NCI-H446 treated with DMSO at 0.1 percent for 48 hours (cell line): ENCODE measurements at regions not wholly inside any gene's neighbourhood (a gene's known extent, or its start where the extent isn't known, plus 50 kb on each side); places are given as distances from the start of the nearest gene placed in this dataset.

ENCODE experiments used
- DNase-seq: peaks from one replicate; lab custom pipeline; 2025; lab: John Stamatoyannopoulos, UW

DNA sequence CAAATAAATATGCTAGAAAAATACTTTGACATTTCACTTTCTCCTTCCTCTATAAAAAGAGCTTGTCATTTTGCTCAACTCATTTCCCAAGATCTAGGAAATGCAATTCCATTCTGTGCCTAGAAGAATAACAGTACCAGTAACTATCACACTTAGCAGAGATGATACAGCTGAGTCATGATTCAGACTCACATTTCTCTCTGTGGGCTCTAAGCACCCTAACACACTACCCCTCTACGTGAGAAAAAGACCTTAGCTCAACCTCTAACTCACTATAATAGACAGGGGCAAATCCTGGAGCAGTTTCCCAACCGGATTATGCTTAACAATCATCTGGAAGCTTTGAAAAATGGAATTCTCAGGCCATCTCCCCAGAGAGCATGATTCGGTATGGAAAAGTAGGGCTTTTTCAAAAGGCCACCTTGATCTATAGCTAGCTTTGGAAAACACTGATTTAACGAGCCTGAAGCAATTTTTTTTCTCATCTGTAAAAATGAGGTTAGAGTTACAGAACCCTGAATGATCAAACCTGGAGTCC lies 1312.3 kb upstream of the PIK3C3 start:
- no peak for DNase-seq

DNA sequence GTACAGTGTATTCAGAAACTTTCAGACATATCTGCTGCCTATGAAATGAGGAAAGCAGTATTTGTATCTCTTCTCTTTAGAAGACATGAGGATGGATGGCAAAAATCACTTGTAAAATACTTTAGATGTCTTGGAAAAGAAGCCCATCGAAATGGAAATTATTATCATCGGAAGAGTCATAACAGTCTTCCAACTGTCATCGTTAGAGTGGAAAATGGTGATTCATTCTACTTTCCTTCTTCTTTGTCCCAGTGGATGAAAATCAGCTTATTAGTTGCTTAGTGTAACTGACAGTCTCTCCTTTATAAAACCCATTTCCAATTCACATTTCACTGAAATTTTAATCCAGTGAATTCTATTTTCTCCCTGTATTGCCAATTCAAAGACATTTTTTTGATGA lies 1323.7 kb upstream of the PIK3C3 start:
- DNase-seq, result no peak

DNA sequence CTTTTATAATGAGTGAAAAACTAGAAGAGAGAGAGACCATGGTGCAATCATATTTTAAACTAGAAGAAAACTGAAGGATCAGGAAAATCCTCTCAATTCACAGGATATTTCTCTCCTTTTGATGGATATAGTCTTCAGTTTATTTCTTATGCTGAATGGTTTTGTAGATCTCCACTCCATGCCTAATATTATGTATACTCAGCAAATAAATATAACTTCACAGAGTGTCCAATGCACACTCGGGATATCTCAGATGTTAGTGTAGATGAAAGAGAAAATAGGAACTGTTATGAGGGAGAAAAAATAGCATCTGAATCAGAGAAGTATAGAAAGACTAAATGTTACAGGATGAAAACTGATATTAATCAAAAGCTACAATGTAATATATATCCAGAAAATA lies 1324.5 kb upstream of the PIK3C3 start:
- no peak for DNase-seq

DNA sequence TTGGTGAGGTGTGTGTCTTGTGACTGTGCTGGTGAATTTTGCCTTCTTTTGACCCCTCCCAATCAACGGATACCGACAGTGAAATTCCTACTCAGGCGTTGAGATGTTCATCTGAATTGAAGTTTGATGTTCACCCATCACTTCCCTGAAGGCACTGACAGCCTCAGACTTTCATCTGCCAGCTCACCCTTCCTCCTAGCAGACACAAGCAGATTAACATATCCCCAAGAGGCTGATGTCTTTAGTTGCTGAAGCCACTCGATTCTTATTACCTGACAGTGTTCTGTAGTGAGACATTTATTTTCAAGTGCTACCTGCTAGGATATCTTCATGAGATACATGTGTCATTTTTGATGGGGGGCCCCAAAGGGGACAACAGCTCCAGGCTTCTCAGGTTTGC lies 1330.1 kb upstream of the PIK3C3 start:
- DNase-seq, result no peak

DNA sequence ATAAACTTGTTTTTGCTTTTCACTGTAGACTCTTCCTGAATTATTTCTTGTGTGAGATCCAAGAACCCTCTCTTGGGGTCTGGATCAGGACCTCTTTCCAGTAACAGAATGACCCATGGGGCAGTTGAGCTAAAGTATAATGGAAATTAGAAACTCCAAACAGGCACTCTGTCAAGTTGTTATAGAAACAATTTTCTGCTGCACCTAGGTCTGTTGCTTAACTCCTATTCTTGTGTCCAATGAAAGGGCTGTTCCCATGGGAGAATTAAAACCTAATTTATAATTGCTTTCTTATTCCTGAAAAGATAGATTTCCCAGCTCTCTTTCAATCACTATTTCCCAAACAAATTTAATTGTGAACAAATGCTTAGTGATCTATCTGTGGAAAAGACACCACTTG lies 1341.3 kb upstream of the PIK3C3 start:
- DNase-seq, result no peak

DNA sequence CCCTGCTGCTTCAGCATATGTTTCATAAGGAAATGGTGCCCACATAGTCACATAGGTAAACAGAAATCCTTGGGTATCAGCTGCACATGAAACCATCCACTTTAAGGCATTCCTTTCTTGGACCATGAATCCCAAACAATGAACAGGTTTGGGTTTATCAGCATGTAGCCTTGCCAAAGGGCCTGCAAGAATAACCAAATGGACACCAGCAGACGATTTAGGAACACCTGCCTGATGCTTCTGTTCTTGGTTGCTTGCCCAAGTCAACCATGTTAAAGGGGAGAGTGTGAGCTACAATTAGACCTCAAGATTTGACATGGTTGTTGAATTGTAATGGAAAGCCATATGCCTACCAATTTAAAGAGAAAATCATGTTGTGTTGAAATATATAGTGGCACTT lies 1342.7 kb upstream of the PIK3C3 start:
- peak; percentile 33 for DNase-seq

DNA sequence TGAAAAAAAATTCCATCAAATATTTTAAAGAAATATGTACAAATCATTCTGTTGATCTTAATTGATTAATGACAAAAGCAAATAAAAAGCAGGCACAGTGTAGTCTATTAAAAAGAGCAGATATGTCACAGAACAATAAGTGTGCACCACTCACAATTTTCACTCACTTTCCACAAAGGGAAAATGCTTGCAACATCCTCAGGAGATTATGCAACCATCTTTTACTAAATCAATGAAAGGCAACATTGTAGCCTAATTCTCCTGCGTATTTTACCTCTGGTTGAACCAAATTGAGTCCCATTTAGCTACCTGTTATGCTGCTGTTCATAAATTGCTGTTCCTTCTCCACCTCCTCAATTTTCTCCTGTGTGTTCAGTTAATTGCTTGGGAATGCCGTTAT lies 1346.8 kb upstream of the PIK3C3 start:
- no peak for DNase-seq

DNA sequence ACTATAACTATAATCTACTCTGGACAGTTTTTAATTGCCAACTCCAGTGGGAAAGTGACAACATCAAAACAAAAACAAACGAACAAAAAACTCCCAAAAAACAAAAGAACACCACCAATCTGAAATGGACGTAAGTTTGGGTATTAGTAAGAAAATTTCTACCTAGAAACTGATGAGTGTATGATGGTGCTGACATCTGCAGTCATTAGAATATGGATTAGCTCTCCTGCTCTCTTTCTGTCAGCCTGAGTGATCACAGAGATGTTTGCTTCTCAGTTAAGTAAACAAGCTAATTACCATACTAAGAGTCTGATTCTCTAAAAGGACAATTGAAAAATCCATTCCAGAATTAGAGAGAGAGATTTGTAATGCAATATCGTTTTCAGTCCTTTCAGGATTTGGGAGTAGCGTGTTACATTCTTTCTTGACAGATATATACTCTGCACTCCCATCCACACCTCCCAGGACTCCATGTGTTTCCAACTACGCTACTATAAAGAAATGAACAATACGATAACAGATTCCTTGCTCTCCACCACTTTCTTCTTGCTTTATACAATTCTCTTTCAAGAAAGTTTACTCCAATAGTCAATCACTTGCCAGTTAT lies 1347.4 kb upstream of the PIK3C3 start:
- no peak for DNase-seq

DNA sequence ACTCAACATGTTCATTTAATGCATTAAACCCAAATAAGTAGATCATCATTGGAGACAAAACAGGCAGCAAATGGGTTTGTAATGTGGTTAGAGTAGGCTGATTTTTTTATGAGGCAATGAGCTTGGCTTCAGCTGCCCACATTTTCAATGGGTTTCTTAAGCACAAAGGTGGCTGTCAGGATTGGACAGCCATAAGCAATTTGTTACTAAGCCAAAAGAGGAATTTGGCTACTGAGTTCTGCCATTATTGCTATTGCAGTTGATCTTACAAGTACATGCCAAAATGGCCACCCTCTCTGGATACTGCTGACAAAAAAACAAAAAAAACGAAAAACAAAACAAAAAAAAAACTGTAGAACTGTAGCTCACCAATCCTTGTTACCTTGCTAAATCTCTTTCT lies 1348.0 kb upstream of the PIK3C3 start:
- no peak for DNase-seq

DNA sequence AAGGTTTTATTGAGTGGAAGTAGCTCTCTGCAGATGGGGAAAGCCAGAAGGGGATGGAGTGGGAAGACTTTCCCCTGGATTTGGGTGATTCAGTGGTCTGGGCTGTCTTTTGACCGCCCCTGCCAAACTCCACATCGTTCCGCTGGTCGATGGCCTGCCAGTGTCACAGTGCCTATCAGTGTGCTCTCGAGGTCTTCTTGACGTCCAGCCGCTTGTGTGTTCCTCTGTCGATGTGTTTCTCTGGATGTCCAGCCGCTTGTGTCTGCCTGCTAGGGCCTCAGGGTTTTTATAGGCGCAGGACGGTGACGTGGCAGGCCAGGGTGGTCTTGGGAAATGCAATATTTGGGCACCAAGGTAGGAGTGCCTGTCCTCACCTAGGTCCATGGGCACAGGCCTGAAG lies 1371.4 kb upstream of the PIK3C3 start:
- DNase-seq, result no peak

DNA sequence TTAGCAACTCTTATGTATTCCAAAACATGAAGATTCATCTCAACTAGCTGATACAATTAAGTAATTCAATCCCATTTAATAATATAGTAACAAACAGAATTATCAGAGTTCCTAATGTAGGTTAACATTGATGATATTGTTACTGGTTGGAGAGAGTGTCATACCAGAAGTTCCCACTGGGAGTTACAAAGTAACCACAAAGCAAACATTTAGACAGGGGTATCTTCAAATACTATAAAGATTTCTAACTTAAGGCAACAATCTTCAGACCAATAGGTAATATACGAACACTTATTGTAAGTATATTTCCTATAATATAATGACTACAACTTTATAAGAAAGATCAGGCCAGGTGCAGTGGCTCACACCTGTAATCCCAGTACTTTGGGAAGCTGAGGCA lies 1372.9 kb upstream of the PIK3C3 start:
- no peak for DNase-seq

DNA sequence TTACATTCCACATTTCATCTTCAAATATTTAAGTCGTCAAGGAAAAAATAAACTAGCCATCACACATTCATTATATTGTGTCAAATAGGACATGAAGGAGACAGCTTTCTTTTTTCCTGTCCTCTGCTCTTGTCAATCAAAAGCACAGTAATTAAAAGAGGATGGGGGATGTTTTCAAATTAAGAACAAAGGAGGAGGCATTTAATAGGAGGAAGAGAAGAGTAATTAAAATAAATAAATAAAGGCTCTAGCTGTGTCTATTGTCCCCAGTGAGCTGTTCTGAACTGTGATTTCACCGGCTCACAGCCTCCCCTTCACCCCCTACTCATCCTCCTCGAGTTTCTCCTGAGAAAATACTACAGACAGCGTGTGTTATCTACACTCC lies 1377.1 kb upstream of the PIK3C3 start:
- DNase-seq, result no peak

DNA sequence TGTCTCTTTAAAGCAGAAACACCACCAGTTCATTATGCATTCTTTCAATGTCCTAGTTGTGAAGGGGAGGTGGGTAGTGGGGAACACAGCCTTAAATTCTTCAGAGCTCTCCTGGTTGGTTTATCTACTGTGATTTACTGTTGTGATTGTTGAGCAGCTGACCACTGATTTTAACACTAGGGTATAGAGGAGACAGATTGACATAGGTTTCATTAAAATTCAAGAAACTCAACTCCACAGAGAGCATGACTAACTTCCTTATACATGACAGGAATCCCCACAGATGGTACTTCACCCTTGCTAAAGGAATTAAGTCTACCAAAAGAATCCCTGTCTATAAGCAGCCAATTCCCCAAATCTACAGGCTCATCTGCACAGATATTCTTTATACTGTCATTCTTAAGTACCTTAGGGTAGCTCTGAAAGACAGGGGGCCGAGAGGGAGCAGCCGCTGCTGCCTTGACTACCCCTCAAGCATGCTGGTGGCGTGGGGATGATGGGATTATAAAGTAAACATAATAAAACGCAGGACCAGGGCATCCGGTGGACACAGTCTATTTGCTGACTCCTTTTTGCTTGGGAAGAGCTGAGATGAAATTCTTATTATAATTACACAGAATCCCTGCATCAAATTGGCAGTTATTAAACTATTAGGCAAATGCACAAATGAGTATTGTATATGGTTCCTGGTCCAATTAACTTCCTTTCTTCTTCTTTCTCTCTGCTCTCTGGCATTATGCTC lies 1377.6 kb upstream of the PIK3C3 start:
- DNase-seq, result no peak

DNA sequence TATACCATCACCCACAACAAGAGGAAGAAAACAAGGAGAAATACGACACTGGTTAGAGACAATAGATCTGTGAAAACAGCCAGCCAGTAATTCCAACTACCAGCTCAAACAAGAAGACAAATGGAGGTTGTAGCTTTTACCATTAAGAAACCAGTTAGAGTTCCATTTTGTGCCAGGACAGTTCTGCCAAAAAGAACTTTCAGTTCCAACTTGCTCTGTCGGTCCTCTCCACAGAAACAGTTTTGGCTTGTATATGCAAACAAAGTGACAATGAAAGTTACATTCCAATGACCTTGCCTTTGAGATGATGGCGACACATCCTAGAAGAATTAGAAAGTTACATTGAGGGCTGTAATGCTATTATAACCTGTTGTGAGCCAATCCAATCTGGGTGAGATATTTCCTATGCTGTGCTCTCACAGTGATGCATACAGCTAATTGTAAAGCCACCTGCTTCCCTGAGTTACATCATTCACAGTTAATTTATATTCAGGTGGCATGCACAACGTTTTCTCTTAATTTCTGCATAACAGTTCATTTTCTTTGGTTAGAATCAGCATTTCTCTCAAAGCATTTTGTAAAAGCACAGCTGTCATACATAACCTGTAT lies 1378.4 kb upstream of the PIK3C3 start:
- DNase-seq, result no peak

DNA sequence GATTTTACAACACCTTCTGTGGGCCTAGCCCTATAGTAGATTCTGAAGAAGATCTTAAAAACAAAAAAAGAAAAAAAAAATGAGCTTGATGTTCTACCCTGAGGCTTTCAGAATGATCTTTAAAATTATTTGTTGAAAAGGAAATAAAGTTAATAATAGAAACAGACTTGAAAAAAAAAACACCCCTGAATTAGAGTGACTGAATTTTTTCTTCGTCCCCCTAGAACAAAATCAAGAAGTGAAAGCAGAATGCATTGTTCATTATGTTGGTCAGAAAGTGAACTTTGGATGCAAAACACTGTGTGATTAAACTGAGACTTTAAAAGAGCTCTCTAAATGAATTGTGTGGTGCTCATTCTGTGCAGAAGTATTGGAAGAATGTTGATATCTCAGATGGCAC lies 1384.4 kb upstream of the PIK3C3 start:
- DNase-seq, result no peak

DNA sequence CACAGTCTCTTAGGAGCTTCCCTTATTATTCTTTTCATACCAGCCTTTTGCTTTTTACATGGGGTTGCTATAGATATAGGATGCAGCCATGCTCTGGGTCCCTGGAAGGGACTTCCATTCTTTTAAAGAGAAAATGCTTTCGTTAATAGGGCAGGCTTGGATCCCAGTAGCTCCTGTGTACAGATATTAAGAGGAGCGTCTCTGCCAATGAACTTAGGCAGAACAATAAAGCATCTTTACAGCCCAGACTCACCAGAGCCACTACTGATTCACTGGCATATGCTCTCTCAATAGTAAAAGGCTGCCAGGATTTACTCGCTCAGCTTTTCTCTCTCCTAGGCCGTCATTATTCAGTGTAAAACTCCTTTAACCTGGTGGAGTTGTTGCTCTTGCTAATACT lies 1385.4 kb upstream of the PIK3C3 start:
- peak; percentile 74 for DNase-seq

DNA sequence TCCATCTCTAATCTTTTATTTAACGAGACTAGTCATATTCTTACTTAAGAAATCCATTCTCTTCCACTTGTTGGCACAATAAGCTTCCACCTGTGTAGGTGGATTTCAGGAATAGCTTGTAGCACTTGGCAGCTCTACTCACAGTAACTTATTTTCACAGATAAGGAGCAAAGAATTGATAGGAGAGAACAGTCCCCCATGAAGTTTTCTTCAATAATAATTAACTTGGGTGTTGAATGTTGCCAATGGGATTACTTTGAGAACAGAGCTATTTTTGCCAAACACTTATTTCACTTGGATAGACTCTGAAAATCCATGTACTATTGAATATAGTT lies 1388.6 kb upstream of the PIK3C3 start:
- no peak for DNase-seq

DNA sequence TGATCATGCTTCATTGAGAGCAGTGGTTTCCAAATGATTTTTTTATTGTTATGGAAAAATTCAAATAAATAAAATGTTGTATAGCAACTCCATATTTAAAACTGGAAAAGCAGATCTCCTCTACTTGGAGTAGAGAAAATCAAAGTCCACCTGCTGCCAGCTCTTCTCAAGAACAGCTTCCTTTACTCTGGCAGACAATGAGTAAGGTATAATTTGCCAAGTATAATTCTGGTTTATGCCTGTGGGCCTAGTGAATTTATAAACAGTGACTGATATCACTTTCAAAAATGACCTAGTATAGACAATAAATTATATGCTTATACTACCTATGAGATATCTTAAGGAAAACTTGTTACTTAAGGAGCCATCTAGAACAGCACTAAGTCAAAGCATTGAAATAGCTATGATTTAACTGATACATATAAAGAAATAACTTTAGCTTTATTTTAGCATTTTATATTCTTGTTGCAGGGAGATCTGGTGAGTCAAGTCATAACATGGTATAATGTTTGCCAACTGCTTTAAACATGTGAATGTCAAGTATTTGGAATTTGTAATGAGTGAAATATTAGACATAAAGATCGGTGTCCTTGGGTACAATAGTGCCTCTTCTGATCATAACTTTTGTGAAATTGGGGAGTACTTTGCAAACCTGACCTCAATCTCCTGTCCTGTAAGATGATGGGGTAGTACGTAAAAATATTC lies 1389.1 kb upstream of the PIK3C3 start:
- DNase-seq, result no peak

DNA sequence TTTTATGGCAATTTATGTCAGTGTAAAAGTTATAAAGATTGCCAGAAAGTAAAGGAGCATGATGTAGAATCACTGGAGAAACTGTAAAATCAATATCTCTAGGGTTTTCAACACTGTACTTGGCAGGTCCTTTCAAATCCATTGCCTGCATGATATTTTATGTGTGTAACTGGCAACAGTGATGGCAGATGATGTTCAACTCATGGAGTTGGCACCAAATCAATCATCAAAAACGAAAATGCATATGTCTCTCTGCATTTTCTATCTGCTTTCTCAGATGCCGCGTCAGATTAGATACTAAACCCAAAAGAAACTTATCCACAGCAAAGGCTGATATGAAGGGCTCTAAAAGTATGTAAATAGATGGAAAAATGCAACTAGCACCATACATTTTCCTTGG lies 1395.5 kb upstream of the PIK3C3 start:
- peak; percentile 28 for DNase-seq

DNA sequence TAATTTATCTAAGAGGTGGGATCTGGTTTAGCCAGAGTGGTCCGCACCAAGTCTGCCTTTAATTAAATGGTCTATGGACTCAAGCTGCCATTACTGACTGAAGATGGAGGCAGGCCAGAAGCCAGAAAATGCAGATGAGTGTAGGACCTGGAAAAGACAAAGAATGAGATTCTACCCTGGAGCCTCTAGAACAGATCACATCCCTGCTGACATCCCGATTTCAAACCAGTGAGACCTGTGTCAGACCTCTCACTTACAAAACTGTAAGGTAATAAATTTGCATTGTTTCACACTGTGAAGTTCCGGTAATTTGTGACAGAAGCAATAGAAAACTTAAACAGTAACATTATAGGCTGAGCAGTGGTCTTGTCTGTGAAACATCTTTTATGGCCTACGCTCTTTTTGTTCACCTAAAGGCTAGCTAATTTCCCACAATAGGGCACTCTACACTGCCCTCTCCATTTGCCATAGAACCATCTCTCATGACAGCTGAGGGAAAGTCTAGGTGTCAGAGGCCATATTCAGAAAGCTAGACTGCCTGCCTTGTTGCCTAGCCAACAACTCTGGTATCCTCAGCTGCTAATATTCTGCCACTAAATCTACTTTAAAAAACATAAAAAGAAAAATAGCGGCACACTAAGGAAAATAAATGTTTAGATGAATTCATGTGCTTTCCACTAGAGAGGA lies 1396.2 kb upstream of the PIK3C3 start:
- no peak for DNase-seq

DNA sequence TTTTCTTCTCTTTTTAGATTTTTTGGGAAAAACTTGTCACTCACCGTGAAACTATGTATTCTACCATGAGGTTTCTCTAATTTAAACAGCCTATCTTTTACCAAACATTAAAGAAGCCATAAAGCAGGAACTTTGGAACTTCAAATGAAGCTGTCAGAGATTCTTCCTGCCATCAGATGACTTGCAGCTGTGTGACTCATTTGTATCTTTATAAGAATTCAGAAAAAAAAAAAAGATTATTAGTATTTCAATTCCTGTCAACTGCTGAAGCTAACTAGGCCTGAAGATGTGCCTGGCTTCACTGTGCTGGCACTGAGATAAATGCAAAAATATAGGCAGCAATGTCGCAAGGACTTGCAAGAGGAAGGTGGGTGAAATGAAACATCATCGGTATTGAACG lies 1399.1 kb upstream of the PIK3C3 start:
- no peak for DNase-seq

DNA sequence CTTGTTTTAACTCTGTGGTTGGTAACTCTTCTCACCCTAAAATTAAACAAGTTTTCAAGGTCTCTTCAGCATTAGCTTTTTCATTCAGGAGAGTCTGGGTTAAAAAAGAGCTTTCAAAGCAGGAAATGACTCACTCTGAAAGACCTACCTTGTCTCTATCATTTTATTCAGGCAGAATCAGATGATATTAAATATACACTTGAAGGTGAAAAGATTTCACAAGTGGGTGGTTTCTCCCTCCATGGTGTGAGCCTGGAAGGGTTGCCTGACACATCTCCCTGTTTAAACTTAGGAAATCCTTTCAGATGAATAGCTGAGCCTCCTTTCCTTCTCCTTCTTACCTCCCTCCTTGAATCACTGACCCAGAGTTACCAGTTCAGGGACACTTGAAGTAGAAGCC lies 1402.0 kb upstream of the PIK3C3 start:
- no peak for DNase-seq
